Endothelial cell of umbilical vein (primary cell): ENCODE measurements at regions not wholly inside any gene's neighbourhood (a gene's known extent, or its start where the extent isn't known, plus 50 kb on each side); places are given as distances from the start of the nearest gene placed in this dataset.
"Not testable (repeated sequence)": the region's sequence is repeated elsewhere in the genome, so short reads cannot be mapped to it uniquely, and the experiment has no call there.

ENCODE experiments used
- BruUV-seq: library from RNA; stranded (reverse); fragments of 400-500 nt; replicated peaks from 2 replicates; lab custom pipeline; 2021; lab: Mats Ljungman, UMichigan
- CTCF ChIA-PET: fragments of 300-600, 350-600 bp; sonication (Branson Sonifier 250); formaldehyde crosslinking; loops from one replicate; lab custom pipeline; 2021; ENCODE audit warnings: antibody characterized with exemption, inconsistent platforms; lab: Charles Lee
- POLR2A ChIA-PET: fragments of 300-600, 350-600 bp; sonication (Branson Sonifier 250); formaldehyde crosslinking; loops from one replicate; lab custom pipeline; 2021; ENCODE audit warnings: antibody characterized with exemption, inconsistent platforms; lab: Charles Lee
- DNase-seq: peaks from one replicate; pipeline ENCODE4 v3.0.0-alpha.2; 2011; ENCODE audit warnings: low read depth, low spot score
- FAIRE-seq: peaks from 2 replicates; lab custom pipeline; 2011; peaks lifted over from hg19 to GRCh38; lab: Jason Lieb, UNC
- H2AFZ ChIP-seq: 2 replicates; pipeline ENCODE4 v1.6.0; 2012; ENCODE audit warnings: low read depth, low read length, control low read depth, inconsistent platforms
- H3K27ac ChIP-seq: 2 replicates; pipeline ENCODE4 v1.5.1; 2011; ENCODE audit warnings: low read depth, mild to moderate bottlenecking, control low read depth, low read length, moderate library complexity; ENCODE audit not compliant: insufficient read depth
- H3K27me3 ChIP-seq, 2 experiments: 2 replicates each; pipeline versions ENCODE4 v1.6.0 to v1.6.1; 2011; ENCODE audit warnings: low read length in 2 of 2, mixed read lengths in 1 of 2; ENCODE audit not compliant: control insufficient read depth in 2 of 2, insufficient read depth in 2 of 2
- H3K36me3 ChIP-seq, 2 experiments: 2 replicates in 1 of 2; 3 replicates in 1 of 2; pipeline ENCODE4 v1.5.1; 2011; ENCODE audit warnings: low read length in 2 of 2, mild to moderate bottlenecking in 1 of 2, moderate library complexity in 1 of 2; ENCODE audit not compliant: control insufficient read depth in 2 of 2, insufficient read depth in 2 of 2; ENCODE audit errors: extremely low read depth in 1 of 2
- H3K4me1 ChIP-seq: 3 replicates; pipeline ENCODE4 v1.5.1; 2011; ENCODE audit warnings: mild to moderate bottlenecking, low read length; ENCODE audit not compliant: control insufficient read depth, insufficient read depth; ENCODE audit errors: extremely low read depth
- H3K4me2 ChIP-seq: 2 replicates; pipeline ENCODE4 v1.6.1; 2011; ENCODE audit warnings: low read length, control low read depth, mixed read lengths; ENCODE audit not compliant: insufficient read depth
- H3K4me3 ChIP-seq, 3 experiments: fragments of 200-600 bp in 1 of 3; sonication (generic), shearing (Covaris generic) in 1 of 3; replicated peaks in 1 of 3; 2 replicates each; pipeline ENCODE4 v1.5.1; 2011 to 2016; ENCODE audit warnings: control low read depth in 3 of 3, low read length in 3 of 3, mild to moderate bottlenecking in 2 of 3, inconsistent platforms in 1 of 3, low read depth in 1 of 3, moderate library complexity in 1 of 3; ENCODE audit not compliant: insufficient read depth in 1 of 3
- H3K79me2 ChIP-seq: 2 replicates; pipeline ENCODE4 v1.6.0; 2012; ENCODE audit warnings: low read length, inconsistent platforms; ENCODE audit not compliant: control insufficient read depth, insufficient read depth
- H3K9ac ChIP-seq: replicated peaks from 2 replicates; pipeline ENCODE3; 2011; ENCODE audit warnings: low read length, control low read depth; ENCODE audit not compliant: insufficient read depth; ENCODE audit errors: extremely low read depth
- H3K9me1 ChIP-seq: replicated peaks from 3 replicates; pipeline ENCODE4 v1.6.0; 2011; ENCODE audit warnings: mild to moderate bottlenecking, low read length; ENCODE audit not compliant: control insufficient read depth, insufficient read depth; ENCODE audit errors: extremely low read depth
- H3K9me3 ChIP-seq: replicated peaks from 2 replicates; pipeline ENCODE4 v1.5.1; 2012; ENCODE audit warnings: low read length, inconsistent platforms; ENCODE audit not compliant: control insufficient read depth, insufficient read depth
- H4K20me1 ChIP-seq: replicated peaks from 2 replicates; pipeline ENCODE3; 2011; ENCODE audit warnings: mild to moderate bottlenecking, low read length; ENCODE audit not compliant: control insufficient read depth, insufficient read depth; ENCODE audit errors: extremely low read depth
- EZH2 ChIP-seq: IDR thresholded peaks from 2 replicates; pipeline ENCODE4 v1.6.1; 2012; ENCODE audit warnings: borderline replicate concordance, low read depth, mild to moderate bottlenecking, moderate library complexity, low read length, inconsistent platforms; ENCODE audit not compliant: severe bottlenecking
- FOS ChIP-seq: IDR thresholded peaks from 2 replicates; pipeline ENCODE4 v1.6.1; 2011; ENCODE audit warnings: mild to moderate bottlenecking, low read length, moderate library complexity, borderline replicate concordance; ENCODE audit not compliant: insufficient read depth
- dilution Hi-C: fragments of 300-500 bp; cut with MboI; formaldehyde crosslinking; loops from one replicate; pipeline ENCODE4 v1.15.0; 2019; ENCODE audit warnings: low sequenced_read_pairs; ENCODE audit not compliant: extremely low pct_ligation_motif_present
- intact Hi-C: fragments of 100-400 bp; cut with micrococcal nuclease; formaldehyde crosslinking; loops from one replicate; pipeline ENCODE4 v1.10.0; 2022

DNA sequence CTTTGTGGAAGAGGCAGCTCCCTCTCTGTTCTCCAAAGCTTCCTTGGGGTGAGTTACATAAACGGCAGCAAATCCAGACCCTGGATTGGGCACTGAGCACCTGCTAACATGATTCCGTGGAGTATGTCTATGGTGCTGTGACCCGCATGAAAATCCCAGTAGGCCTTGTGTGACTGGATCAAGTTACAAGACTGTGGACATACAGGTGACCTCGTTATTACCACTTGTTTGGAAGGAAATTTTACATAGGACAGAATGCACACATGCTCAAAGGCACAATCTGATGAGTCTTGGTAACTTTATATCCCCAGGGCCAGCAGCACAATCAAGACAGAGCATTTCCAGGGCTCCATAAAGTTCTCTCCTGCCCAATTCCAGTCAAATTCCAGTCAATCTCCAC, 120.2 kb upstream of the OTOS start:
- no peaks in the 10 kb centered on the region for H3K9me3 ChIP-seq
- no peaks in the 10 kb centered on the region for H3K27me3 ChIP-seq
- H2AFZ ChIP-seq: no peak overlapping the region
- intact Hi-C loops: no loop called here
- H4K20me1 ChIP-seq: no peaks in the 10 kb centered on the region
- no peak overlapping the region for H3K4me2 ChIP-seq
- no peaks in the 10 kb centered on the region for H3K36me3 ChIP-seq
- no TSS peak for BruUV-seq
- CTCF ChIA-PET: no interaction called here
- H3K27ac ChIP-seq: no peak overlapping the region
- no peaks in the 10 kb centered on the region for H3K79me2 ChIP-seq
- dilution Hi-C loops: no loop called here
- FAIRE-seq (no peak), DNase-seq (no peak)
- no peak overlapping the region for H3K4me3 ChIP-seq
- H3K4me1 ChIP-seq: no peaks in the 10 kb centered on the region
- H3K9me1 ChIP-seq: no peaks in the 10 kb centered on the region
- POLR2A ChIA-PET: no interaction called here
- TF ChIP-seq EZH2 (no peak), FOS (no peak)
- H3K9ac ChIP-seq: no peak overlapping the region

DNA sequence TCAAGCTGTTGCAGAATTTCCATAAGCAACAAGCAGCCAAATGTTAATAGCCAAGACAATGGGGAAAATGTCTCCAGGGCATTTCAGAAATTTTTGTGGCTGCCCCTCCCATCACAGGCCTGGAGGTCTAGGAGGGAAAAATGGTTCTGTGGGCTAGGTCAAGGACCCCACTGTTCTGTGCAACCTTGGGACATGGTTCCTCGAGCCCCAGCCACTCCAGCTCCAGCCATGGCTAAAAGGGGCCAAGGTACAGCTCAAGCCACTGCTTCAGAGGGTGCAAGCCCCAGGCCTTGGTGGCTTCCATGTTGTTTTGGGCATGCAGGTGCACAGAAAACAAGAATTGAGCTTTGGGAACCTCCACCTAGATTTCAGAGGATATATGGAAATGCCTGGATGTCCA, 122.1 kb upstream of the OTOS start:
- H3K79me2 ChIP-seq, H3K4me2 ChIP-seq, CTCF ChIA-PET, dilution Hi-C loops, H4K20me1 ChIP-seq, H3K27ac ChIP-seq, H3K9me1 ChIP-seq, BruUV-seq, H3K36me3 ChIP-seq, POLR2A ChIA-PET, DNase-seq, H3K4me3 ChIP-seq, FAIRE-seq, H3K9ac ChIP-seq, H3K9me3 ChIP-seq, H3K4me1 ChIP-seq, H2AFZ ChIP-seq, intact Hi-C loops, H3K27me3 ChIP-seq: not testable (repeated sequence)
